ENCODE measurements at regions not wholly inside any gene's neighbourhood (a gene's known extent, or its start where the extent isn't known, plus 50 kb on each side); places are given as distances from the start of the nearest gene placed in this dataset.
"Not testable (repeated sequence)": the region's sequence is repeated elsewhere in the genome, so short reads cannot be mapped to it uniquely, and the experiment has no call there.

GRCh38 chr12:123061441-123062205, 81.1 kb downstream of the ARL6IP4 start:
- DNase-seq (ENCODE audit: low spot score) = peak; percentile 55

GRCh38 chr12:123059500-123059899, 79.0 kb downstream of the ARL6IP4 start:
- no peak for DNase-seq (ENCODE audit: low spot score)

- no peak for DNase-seq (ENCODE audit: low spot score)
Observed at GRCh38 chr12:123058980-123059379, 78.5 kb downstream of the ARL6IP4 start.

- no peak for DNase-seq (ENCODE audit: low spot score)
Observed at GRCh38 chr12:123058481-123058880, 78.0 kb downstream of the ARL6IP4 start.

- no peak for DNase-seq (ENCODE audit: low spot score)
Observed at GRCh38 chr12:123057513-123058265, 77.2 kb downstream of the ARL6IP4 start.

- DNase-seq (ENCODE audit: low spot score) = no peak
Observed at GRCh38 chr12:123056709-123057108, 76.2 kb downstream of the ARL6IP4 start.

- DNase-seq (ENCODE audit: low spot score) = no peak
Observed at GRCh38 chr12:123056053-123056452, 75.6 kb downstream of the ARL6IP4 start.

GRCh38 chr12:123055281-123055766, 74.8 kb downstream of the ARL6IP4 start:
- DNase-seq (ENCODE audit: low spot score) = no peak

- no peak for DNase-seq (ENCODE audit: low spot score)
Observed at GRCh38 chr12:123054371-123054770, 73.9 kb downstream of the ARL6IP4 start.

- no peak for DNase-seq (ENCODE audit: low spot score)
Observed at GRCh38 chr12:123051556-123051955, 71.1 kb downstream of the ARL6IP4 start.

GRCh38 chr12:123050913-123051312, 70.4 kb downstream of the ARL6IP4 start:
- DNase-seq (ENCODE audit: low spot score) = no peak

GRCh38 chr12:123050331-123050831, 69.9 kb downstream of the ARL6IP4 start:
- no peak for DNase-seq (ENCODE audit: low spot score)

GRCh38 chr12:123049398-123050240, 69.1 kb downstream of the ARL6IP4 start:
- DNase-seq (ENCODE audit: low spot score) = no peak

- not testable (repeated sequence) for DNase-seq (ENCODE audit: low spot score)
Observed at GRCh38 chr12:123047892-123048291, 67.4 kb downstream of the ARL6IP4 start.

- no peak for DNase-seq (ENCODE audit: low spot score)
Observed at GRCh38 chr12:123047289-123047688, 66.8 kb downstream of the ARL6IP4 start.

GRCh38 chr12:123046431-123046830, 66.0 kb downstream of the ARL6IP4 start:
- no peak for DNase-seq (ENCODE audit: low spot score)

- DNase-seq (ENCODE audit: low spot score) = no peak
Observed at GRCh38 chr12:123045678-123046077, 65.2 kb downstream of the ARL6IP4 start.

GRCh38 chr12:123044351-123044750, 63.9 kb downstream of the ARL6IP4 start:
- no peak for DNase-seq (ENCODE audit: low spot score)

GRCh38 chr12:123043536-123044001, 63.1 kb downstream of the ARL6IP4 start:
- no peak for DNase-seq (ENCODE audit: low spot score)

- DNase-seq (ENCODE audit: low spot score) = no peak
Observed at GRCh38 chr12:123042833-123043232, 62.4 kb downstream of the ARL6IP4 start.

GRCh38 chr12:123041811-123042655, 61.6 kb downstream of the ARL6IP4 start:
- DNase-seq (ENCODE audit: low spot score) = no peak

Data from putamen (tissue), 1 donor.